ENCODE measurements at regions not wholly inside any gene's neighbourhood (a gene's known extent, or its start where the extent isn't known, plus 50 kb on each side); places are given as distances from the start of the nearest gene placed in this dataset.

- POLR2A ChIA-PET = no interaction called here
- H3K27me3 ChIP-seq (ENCODE audit: control insufficient read depth, insufficient read depth, low read length) = no peaks in the 10 kb centered on the region
- no peak for TF ChIP-seq CTCF (IDR thresholded peaks at IDR 0.05; ENCODE audit: low read depth, low read length)
- DNase-seq (ENCODE audit: low read depth, low spot score) = no peak
- CTCF ChIA-PET = no interaction called here
- no peak overlapping the region for H3K27ac ChIP-seq (ENCODE audit: low read depth, low read length)
- no peaks in the 10 kb centered on the region for H3K9me3 ChIP-seq (ENCODE audit: control insufficient read depth, insufficient read depth, low read length)
- no peak overlapping the region for H3K4me3 ChIP-seq (ENCODE audit: low read depth, low read length)
Measured at GRCh38 chr1:68644504-68644903, 147.6 kb upstream of the DEPDC1 start.

GRCh38 chr1:68651115-68651514 is 154.2 kb upstream of the DEPDC1 start:
- H3K9me3 ChIP-seq (ENCODE audit: control insufficient read depth, insufficient read depth, low read length) = no peaks in the 10 kb centered on the region
- CTCF ChIA-PET = no interaction called here
- DNase-seq (ENCODE audit: low read depth, low spot score) = no peak
- H3K4me3 ChIP-seq (ENCODE audit: low read depth, low read length) = no peak overlapping the region
- POLR2A ChIA-PET = no interaction called here
- no peaks in the 10 kb centered on the region for H3K27me3 ChIP-seq (ENCODE audit: control insufficient read depth, insufficient read depth, low read length)
- TF ChIP-seq CTCF (IDR thresholded peaks at IDR 0.05; ENCODE audit: low read depth, low read length) = no peak
- no peak overlapping the region for H3K27ac ChIP-seq (ENCODE audit: low read depth, low read length)

- DNase-seq (ENCODE audit: low read depth, low spot score) = no peak
- H3K4me3 ChIP-seq (ENCODE audit: low read depth, low read length) = no peak overlapping the region
- no peak overlapping the region for H3K27ac ChIP-seq (ENCODE audit: low read depth, low read length)
- no peaks in the 10 kb centered on the region for H3K9me3 ChIP-seq (ENCODE audit: control insufficient read depth, insufficient read depth, low read length)
- CTCF ChIA-PET = no interaction called here
- H3K27me3 ChIP-seq (ENCODE audit: control insufficient read depth, insufficient read depth, low read length) = no peaks in the 10 kb centered on the region
- POLR2A ChIA-PET = no interaction called here
- TF ChIP-seq CTCF (IDR thresholded peaks at IDR 0.05; ENCODE audit: low read depth, low read length) = no peak
Measured at GRCh38 chr1:68653882-68654281, 157.0 kb upstream of the DEPDC1 start.

DNA sequence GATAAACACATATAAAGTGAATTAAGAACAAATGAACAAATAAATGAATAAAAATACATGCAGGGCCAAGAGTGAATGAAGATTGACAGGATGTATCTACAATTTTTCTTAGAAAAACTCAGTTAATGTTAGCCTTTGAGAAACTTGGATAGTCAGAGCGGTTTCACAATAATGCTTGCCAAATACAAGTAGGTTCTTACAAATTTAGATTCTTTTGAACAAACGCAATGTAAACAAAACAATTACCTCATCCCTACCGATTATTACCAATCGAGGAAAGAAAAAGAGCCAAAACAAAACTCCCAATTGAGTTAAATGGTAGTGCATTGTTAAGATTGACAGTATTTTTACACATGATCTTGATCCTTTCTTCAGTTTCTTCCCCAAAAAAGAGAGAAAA is 176.9 kb upstream of the DEPDC1 start:
- no peaks in the 10 kb centered on the region for H3K9me3 ChIP-seq (ENCODE audit: control insufficient read depth, insufficient read depth, low read length)
- POLR2A ChIA-PET = no interaction called here
- no peak for DNase-seq (ENCODE audit: low read depth, low spot score)

GRCh38 chr1:68675336-68675735 is 178.5 kb upstream of the DEPDC1 start:
- CTCF ChIA-PET = no interaction called here

More for the DNA sequence above, 176.9 kb upstream of the DEPDC1 start:
- Histone ChIP-seq H3K27me3 (ENCODE audit: control insufficient read depth, insufficient read depth, low read length) (no peaks in the 10 kb centered on the region), H3K4me3 (ENCODE audit: low read depth, low read length) (no peak overlapping the region), H3K27ac (ENCODE audit: low read depth, low read length) (no peak overlapping the region)
- CTCF ChIA-PET = no interaction called here
- no peak for TF ChIP-seq CTCF (IDR thresholded peaks at IDR 0.05; ENCODE audit: low read depth, low read length)

More at GRCh38 chr1:68675336-68675735, 178.5 kb upstream of the DEPDC1 start:
- no peaks in the 10 kb centered on the region for H3K9me3 ChIP-seq (ENCODE audit: control insufficient read depth, insufficient read depth, low read length)
- no peak for DNase-seq (ENCODE audit: low read depth, low spot score)
- no peak overlapping the region for H3K27ac ChIP-seq (ENCODE audit: low read depth, low read length)
- POLR2A ChIA-PET = no interaction called here
- no peak overlapping the region for H3K4me3 ChIP-seq (ENCODE audit: low read depth, low read length)
- no peak for TF ChIP-seq CTCF (IDR thresholded peaks at IDR 0.05; ENCODE audit: low read depth, low read length)
- no peaks in the 10 kb centered on the region for H3K27me3 ChIP-seq (ENCODE audit: control insufficient read depth, insufficient read depth, low read length)
